ENCODE measurements at regions not wholly inside any gene's neighbourhood (a gene's known extent, or its start where the extent isn't known, plus 50 kb on each side); places are given as distances from the start of the nearest gene placed in this dataset.

DNA sequence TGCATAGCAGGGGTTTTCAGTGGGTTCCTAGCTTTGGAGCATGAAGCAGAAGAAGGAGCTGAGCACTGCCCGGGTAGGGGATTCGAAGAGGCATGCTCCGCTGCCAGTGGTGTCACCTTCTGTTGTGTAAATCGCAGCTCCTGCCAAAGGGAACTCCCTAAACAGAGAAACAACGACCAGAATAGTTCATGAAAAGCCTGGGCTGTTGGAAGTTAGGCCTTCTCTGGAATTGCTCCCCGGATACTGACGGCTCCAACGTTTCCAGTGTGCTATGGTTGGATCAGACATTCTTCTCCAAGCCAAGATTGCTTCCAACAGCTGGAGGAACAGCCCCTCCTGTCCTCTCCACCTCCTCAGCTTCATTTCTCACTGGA lies 546.0 kb upstream of the FZD8 start:
- DNase-seq = no peak

DNA sequence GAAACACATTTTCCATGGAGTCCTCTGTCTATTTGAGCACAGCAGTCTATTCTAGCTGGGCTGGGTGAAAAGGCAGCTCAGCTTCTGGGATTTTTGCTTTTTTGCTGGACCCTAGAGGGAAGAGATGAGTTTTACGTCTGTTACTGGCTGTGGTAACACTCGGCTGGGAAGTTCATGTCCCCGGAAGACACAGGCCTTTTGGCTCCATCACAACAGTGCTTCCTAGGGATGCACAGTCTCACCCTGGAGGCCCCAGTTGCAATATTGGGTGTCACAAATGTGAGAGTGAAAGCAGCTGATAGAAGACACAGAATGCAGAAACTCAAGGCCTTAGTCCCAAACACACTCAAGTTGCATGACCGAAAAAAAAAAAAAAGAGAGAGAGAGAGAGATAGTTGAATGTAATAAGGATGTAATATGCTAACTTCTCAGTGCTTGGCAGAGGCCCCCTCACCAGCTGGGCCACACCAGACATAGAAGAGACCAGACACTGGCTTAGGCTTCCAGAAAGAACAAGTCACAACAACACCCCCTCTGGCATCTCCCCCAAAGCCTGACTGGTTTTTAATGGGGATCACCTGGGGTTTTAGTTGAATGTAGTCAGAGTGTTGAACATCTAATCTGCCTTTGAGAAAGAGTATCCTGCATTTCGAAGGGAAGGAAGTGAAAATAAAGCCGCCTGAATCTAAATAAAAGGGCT lies 545.4 kb upstream of the FZD8 start:
- no peak for DNase-seq

DNA sequence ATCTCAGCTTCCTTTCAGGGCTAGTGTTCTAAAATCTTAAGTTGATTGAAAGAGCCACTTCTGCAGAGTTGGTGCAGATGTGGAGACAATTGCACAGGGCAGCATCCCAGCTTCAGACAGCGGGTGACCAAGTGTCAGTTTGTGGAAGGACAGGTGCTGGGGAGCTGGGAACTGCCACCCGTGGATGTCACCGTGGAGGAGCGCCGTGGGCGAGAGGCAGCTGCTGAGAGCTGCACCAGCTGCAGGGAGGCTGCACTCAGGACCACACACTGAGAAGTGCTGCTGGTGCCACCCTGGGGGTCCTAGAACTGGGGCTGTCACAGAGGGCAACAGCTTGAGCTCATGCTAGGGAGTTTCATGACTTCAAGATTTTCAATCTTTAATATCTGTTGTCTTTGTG lies 543.0 kb upstream of the FZD8 start:
- no peak for DNase-seq

DNA sequence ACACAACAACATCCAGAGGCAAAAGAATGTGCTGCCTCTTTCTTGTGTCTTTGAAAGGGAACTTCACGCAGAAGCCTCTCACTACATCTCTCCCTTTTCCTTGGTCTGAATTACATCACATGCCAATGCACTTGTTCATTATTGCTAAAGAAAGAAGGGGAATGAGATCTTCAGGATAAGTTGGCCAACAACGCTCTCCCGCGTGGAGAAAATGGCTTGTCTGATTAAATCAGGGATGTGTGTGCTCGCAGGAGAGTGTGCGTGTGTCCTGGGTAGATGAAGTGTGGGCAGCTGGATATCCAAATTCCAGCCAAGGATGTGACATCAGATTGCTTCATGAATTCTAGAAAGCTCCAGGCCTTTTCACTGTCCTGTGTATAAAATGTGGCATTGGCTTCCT lies 541.6 kb upstream of the FZD8 start:
- no peak for DNase-seq

DNA sequence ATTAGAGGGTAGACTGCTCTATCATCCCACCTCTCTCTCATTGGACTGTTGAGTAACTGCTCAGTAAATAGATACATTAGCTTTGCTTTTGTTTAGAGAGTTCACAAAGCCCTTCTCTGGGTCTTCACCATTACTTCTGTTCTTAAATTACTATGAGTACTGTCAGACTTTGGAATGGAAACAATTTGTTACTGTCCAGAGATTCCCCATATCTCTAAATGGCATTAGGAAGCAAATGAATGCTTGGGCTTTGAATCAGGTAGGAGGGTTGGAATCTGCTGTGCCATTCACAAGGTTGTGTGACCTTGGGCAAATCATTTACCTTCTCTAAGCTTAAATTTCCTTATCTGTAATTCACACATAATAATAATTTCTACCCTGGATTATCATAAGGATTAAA lies 541.0 kb upstream of the FZD8 start:
- DNase-seq = no peak

DNA sequence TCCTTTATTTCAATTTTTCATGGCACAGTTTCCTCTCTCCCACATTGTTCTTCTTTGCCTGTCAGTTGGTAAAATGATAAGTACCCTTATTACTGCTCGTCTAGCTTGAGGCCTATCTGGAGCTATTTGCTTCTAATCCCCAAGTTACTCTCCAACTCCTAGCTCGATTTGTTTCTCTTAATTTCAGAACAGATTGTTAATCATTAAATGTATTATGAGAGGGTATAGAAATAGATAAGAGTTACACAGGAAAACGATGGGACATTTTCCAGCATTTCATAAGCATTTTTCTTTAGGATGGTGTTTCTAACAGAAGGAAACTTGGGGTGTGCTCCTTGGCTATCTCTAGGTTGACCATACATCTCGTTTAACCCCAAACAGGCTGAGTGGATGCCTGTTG lies 540.5 kb upstream of the FZD8 start:
- no peak for DNase-seq

DNA sequence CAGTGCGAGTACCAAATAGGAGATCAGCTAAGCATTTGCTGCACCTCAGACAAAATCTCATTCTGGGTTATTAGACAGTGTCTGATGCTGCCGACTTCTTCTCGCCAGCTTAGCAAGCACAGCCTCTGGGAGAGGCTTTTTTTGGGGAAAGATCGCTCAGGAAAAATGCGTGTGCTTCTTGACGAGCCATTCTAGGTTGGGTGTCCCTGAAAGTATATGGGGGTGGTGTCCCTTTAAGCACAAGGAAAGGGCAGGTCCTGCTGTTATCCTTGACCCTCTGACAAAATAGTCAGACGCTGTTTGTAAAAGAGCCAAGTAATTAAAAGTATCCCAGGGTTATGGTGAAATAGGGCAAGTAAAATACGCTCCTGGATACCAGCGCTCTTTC lies 540.1 kb upstream of the FZD8 start:
- no peak for DNase-seq

DNA sequence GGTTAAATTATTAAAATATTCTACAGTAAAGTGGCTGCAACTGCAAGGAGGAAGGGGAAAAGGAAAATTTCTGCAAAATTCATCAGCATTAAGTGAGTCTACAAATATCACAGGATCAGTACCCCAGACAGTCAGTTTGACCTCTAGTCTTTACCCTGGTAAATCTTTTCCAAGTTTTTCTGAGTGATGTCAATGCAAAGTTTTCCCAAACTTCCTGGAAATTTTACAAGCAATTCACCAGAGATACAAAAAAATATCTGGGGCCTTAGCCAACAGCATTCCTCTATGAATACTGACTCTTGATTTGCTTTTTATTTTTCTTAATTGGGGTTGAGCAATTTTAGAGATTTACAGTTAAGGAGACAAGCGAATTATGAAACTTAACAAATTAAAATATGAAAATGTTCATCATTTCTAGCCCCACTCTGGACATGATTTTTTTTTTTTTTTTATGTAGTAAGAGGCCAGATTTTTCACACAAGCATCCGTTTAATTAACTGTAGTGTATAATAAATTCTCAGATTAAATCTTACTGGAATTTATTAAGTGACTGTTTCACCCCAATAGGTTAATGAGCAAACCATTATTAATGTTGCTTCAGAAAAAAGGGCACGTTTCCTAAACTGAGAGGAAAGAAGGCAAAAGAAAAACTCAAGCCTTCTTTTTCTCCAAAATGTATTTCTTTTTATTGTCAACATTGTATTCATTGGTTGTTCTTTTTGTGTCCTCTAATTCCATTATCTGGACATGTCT lies 539.5 kb upstream of the FZD8 start:
- DNase-seq = no peak

DNA sequence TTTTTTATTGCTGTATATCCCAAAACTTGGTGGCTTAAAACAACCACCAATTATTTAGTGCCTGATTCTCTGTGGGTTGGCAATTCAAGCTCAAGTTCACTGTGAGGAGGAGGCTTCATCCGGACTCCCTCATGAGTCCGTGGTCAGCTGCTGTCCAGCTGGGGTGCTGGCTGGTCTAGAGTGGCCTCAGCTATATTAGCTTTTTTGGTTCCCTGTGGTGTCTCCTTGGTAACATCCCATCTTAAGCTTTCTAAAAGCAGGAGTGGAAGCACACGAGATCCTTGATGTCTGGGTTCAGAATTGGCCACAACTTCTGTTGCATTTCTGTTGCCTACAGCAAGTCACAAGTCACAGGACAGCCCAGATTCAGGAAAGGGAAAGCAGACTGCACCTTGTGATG lies 536.5 kb upstream of the FZD8 start:
- no peak for DNase-seq

DNA sequence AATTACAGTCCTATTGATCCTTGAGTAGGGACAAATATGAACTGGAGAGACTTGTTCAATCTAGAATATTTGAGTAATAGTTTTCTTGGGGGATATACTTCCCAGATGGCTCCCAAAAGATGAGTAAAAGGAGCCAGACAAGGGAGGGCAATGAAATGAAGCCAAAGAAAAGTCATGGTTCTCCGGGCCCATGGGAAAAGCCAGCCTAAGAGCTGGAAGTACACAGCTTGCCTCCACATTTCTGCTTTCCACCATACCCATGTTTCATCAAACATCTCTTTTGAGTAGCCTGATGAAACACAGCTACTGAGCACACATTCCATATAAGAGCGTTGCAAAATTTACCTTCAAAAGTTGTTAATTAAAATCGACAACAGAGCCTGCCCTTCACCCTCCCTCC lies 535.0 kb upstream of the FZD8 start:
- no peak for DNase-seq

DNA sequence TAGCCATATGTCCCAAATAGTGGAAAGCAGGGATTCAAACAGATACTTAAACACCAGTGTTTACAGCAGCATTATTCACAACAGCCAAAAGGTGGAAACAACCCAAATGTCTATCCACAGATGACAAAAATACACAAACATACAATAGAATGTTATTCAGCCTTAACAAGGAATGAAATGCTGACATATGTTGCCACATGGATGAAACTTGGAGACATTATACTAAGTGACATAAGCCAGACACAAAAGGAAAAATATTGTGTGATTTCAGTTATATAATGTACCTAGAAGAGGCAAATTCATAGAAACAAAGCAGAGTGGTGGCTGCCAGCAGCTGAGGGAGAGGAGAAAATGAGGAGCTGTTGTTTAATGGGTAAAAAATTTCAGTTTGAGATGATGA lies 533.9 kb upstream of the FZD8 start:
- DNase-seq = no peak

DNA sequence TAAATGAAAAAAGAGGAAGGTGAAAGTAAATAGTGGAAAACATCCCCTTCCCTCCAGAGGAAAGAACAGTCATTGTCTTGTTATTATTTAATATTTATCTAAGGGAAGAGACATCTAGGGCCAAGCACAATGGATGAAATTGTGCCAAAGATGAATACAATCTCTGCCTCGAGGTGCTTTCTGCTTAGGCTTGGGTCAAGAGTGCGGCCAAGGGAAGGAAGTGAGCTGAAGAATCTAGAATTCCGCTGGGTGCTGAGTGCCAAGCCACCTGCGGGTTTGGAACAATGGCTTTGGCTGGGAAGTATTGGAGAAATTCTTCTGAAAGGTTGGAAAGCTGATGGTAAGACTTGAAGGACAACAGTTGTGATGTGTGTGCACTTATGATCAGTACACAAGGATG lies 531.3 kb upstream of the FZD8 start:
- no peak for DNase-seq

DNA sequence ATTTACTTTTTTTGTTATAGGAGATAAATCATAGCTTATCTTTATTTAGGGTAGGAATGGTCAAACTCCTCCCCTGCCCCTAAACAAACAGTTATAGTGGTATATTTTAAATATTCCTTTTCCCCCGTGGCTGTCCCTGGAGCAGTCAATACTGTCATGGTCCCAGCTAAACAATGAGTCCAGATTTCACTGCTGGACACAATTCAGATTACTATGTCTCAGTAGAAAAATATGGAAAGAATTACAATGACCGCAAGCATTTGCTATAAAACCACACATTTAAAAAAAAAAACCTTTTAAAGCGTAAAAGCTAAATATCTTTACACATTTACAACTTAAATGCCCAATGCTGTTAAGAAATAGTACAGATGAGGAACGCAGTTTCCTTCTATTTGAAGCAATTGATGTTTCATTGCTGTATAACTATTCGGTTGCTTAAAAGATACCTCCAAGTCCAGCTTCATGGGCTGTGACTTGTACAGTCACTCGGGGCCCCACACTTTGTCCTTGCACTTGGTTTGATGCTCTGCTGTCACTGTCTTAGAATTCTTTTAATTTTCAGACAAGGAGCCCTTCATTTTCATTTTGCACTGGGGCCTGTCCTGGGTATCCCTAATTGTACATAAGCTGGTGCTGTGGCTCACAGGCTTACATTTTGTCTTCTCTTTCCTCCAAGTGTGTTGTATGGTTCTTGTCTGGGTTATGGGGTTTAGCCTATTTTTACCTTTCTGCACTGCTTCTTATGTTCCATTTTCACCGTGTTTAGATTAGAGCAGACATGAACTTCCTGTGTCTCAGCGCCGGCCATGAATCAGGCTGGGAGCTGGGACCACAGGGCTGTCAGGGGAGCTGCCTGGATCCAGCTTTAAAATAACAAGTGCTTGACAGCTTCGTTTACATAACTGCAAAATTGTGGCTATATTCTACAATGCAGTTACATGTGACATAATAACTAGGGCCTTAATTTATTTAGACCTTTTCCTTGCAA lies 530.2 kb upstream of the FZD8 start:
- DNase-seq = no peak

DNA sequence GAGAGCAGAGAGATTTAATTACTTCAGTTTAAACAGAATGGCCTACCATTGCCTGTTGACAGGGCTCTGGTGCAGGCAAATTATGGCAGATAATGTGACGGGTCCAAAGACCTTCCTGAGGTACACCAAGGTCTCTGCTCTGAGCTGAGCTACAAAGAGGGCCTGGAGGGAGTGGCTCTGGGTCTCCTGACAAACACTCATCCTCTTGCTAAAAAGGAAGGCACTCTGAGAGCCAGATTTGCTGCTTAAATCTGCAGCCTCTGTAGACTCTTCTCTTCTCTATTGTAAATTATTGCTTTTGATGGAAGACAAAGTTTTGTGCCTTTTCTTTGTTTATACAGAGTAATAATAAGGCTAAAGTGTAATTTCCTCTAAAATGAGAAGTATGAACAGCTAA lies 529.5 kb upstream of the FZD8 start:
- DNase-seq = no peak

DNA sequence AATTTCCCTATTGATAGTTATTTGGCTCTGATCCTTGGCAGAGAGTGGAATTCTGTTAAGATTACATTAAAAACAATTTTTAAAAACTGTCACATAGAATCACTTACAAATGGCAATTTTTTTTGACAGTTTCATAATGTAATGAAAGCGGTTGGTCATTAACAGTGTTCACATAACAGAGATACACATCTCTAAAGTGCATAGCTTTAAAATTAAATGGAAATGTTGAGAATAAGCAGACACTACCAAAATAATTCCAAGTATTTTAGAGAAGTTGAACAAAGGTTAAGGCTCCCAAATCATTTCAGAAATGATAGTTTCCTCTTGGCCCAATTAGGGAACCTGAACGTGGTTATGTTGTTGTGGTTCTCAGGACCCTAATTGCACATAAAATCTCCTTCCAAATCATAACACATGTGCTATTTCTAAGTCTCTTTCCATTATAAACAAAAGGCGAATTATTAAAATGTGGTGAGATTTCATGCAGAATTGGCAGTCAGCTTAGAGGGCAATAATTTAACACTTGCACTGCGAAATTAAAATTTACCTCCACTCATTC lies 528.9 kb upstream of the FZD8 start:
- no peak for DNase-seq

DNA sequence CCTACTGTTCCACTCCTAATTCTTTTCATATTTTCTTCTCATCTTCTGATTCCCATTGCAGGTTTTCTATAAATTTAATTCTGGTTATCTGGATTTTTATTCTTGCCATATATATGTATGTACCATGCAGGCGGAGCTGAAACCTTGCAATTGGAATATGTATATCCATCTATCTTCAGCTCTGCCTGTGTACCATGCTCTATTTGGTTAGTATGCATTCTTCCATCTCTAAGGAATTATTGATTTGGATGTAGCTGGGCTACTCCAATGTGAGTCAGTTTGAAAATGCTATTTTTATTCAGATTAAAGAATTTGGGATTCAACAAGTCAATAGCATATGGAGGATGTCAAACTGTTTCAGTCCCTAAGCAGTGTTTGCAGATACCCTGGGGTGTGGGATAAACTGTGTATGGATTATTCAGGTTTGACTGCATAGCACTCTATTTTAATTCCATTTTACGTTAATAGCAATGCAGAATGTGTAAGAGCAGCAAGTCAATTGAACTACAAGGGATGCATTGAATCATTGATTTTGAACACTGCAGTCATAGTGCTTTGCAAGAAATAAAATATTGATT lies 528.1 kb upstream of the FZD8 start:
- no peak for DNase-seq

DNA sequence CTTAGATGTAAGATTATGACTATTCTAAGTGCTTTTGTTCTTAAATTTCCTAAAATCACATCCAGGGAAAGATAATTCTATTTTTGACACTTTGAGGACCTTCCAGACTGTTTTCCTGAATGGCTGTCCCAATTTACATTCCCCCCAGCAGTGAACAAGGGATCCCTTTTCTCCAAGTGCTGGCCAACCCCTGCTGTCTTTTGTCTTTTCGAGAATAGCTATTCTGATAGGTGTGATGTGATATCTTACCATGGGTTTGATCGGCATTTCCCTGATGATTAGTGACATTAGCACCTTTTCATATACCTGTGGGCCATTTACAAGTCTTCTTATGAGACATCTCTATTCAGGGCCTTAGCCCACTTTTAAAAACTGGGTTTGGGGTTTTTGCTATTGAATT lies 526.7 kb upstream of the FZD8 start:
- DNase-seq = no peak

DNA sequence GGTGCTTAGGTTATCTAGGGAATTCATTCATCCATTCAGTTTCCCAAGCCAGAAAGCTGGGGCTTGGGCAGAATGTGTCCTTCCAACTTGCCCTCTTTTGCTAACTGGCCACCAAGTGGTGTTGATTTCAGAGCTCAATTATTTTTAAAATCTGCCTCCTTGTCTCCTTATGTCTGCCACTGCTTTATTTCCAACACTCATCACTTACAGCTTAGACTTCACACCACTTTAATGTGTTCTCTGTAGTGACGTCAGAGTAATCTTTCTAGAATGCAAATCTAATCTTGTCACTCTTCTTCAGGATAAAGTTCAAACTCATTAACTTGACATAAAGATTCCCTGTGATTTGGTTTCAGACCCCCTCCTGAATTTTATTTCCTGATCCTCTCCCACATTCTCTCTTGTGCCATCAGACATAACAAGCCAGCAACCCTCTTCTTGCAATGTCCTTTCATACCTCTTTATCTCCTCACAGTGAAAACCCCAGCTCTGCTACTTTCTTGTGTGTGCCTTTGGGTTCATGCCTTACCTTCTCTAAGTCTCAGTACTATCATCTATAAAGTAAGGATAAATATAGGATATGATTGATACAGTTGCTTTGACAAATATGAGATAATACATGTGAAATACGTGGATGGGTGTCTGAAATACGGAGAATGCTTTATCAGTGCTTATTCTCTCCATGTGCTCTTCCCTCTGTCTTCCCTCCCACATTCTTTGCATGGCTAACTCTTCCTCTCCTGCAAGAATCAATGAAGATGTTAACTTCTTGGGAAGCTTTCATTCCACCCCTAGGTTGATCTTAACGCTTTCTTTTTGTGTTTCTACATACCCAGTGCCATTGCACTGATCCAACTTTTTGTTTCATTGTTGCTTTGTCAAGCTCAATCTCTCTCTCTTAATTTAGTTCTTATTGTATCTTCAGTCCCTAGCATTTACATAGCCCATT lies 522.7 kb upstream of the FZD8 start:
- no peak for DNase-seq

DNA sequence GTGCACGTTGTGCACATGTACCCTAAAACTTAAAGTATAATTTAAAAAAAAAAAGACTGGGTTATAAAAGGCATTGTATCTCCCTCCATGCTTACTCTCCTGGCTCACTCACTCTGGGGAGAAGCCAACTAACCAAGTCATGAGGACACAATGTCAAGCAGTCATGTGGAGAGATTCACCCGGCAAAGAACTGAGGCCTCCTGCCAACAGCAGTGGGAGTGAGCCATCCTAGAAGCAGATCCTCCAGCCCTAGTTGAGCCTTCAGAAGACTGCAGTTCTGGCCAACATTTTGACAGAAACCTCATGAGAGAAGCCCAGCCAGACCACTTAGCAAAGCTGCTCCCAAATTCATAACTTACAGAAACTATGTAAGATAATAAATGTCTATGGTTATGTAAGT lies 521.7 kb upstream of the FZD8 start:
- no peak for DNase-seq

DNA sequence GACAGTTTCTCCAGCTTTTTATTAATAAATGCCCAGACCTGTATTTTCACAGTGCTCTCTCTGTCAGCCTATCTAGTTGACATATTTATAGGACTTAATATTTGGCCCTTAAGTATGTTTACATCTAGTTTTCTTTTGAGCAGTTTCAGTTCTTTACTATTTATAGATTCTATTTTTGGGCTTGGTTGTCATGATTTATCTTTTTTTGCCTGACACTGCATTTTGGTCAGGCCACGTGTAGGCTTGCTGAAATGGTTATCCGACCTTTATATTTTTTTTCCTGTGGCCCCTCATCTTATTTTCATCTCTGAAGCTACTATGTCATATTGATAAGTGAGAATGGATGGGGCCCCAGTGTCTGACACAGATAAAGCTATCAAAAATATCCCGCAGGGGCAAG lies 515.4 kb upstream of the FZD8 start:
- DNase-seq = no peak

DNA sequence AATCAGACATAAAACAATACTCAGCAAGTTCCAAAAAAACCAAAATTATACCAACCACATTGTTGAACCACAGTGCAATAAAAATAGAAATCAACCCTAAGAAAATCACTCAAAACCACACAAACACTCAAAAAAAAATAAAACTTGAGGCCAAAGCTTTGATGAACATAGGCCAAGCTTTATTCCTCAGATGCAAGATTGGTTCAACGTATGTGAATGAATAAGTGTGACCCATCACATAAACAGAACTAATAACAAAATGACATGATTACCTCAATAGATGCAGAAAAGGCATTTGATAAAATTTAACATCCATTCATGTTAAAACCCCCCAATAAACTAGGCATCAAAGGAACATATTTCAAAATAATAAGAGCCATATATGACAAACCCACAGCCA lies 506.1 kb upstream of the FZD8 start:
- DNase-seq = no peak

DNA sequence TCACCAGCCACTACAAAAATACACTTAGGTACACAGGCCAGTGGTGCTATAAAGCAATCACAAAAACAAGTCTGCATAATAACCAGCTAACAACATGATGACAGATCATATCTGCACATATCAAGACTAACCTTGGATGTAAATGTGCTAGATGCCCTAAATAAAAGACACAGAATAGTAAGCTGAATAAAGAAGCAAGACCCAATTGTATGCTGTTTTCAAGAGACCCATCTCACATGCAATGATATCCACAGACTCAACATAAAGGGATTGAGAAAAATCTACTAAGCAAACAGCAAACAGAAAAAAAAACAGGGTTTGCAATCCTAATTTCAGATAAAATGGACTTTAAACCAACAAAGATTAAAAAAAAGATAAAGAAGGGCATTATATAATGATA lies 505.4 kb upstream of the FZD8 start:
- no peak for DNase-seq
